Neural cell (in vitro differentiated cells): ENCODE measurements at regions not wholly inside any gene's neighbourhood (a gene's known extent, or its start where the extent isn't known, plus 50 kb on each side); places are given as distances from the start of the nearest gene placed in this dataset.

Experiments
- H2AFZ ChIP-seq: fragments of 200-600, 300-800 bp; sonication (generic), shearing (Covaris generic); 2 replicates; pipeline ENCODE4 v1.6.0; 2014; ENCODE audit warnings: low read depth, mild to moderate bottlenecking, antibody characterized with exemption, low read length, moderate library complexity
- H3F3A ChIP-seq: fragments of 200-600 bp; shearing (Covaris generic); 2 replicates; pipeline ENCODE4 v1.6.1; 2016; ENCODE audit warnings: mild to moderate bottlenecking, moderate library complexity, mixed read lengths, antibody characterized with exemption, low read length; ENCODE audit not compliant: insufficient read depth, poor library complexity, severe bottlenecking
- H3K27ac ChIP-seq: fragments of 200-600, 300-800 bp; sonication (generic), shearing (Covaris generic); 2 replicates; pipeline ENCODE4 v1.5.1; 2014; ENCODE audit warnings: mild to moderate bottlenecking, low read length, moderate library complexity
- H3K27me3 ChIP-seq: fragments of 300-800, 200-600 bp; sonication (generic), shearing (Covaris generic); 2 replicates; pipeline ENCODE4 v1.6.0; 2014; ENCODE audit warnings: mild to moderate bottlenecking, low read depth, low read length, moderate library complexity; ENCODE audit not compliant: insufficient read depth
- H3K36me3 ChIP-seq: fragments of 300-800, 200-600 bp; sonication (generic), shearing (Covaris generic); 2 replicates; pipeline ENCODE4 v1.5.1; 2014; ENCODE audit warnings: mild to moderate bottlenecking, antibody characterized with exemption, low read length, moderate library complexity; ENCODE audit not compliant: insufficient read depth
- H3K4me2 ChIP-seq: fragments of 300-800, 200-600 bp; sonication (generic), shearing (Covaris generic); 2 replicates; pipeline ENCODE4 v1.6.0; 2014; ENCODE audit warnings: mild to moderate bottlenecking, low read length
- H3K4me3 ChIP-seq: fragments of 300-800, 200-600 bp; sonication (generic), shearing (Covaris generic); 2 replicates; pipeline ENCODE4 v1.5.1; 2014; ENCODE audit warnings: mild to moderate bottlenecking, low read length, moderate library complexity
- H3K79me2 ChIP-seq: fragments of 200-600 bp; shearing (Covaris generic); replicated peaks from 2 replicates; pipeline ENCODE4 v1.6.0; 2014; ENCODE audit warnings: mild to moderate bottlenecking, low read length, moderate library complexity; ENCODE audit not compliant: insufficient read depth
- H3K9ac ChIP-seq: fragments of 300-800, 200-600 bp; sonication (generic), shearing (Covaris generic); 2 replicates; pipeline ENCODE4 v1.6.1; 2016; ENCODE audit warnings: mild to moderate bottlenecking, low read length, mixed read lengths
- H3K9me2 ChIP-seq: fragments of 200-600 bp; shearing (Covaris generic); 2 replicates; pipeline ENCODE4 v1.6.1; 2016; ENCODE audit warnings: mild to moderate bottlenecking, low read length, mixed read lengths; ENCODE audit not compliant: insufficient read depth
- H3K9me3 ChIP-seq: fragments of 200-600, 300-800 bp; sonication (generic), shearing (Covaris generic); 2 replicates; pipeline ENCODE4 v1.6.1; 2016; ENCODE audit warnings: mild to moderate bottlenecking, mixed run types, low read length, moderate library complexity, mixed read lengths
- H4K20me1 ChIP-seq: fragments of 200-600 bp; shearing (Covaris generic); 2 replicates; pipeline ENCODE4 v1.6.1; 2016; ENCODE audit warnings: mild to moderate bottlenecking, mixed run types; ENCODE audit not compliant: insufficient read depth
- EP300 ChIP-seq: fragments of 450-650 bp; conservative IDR thresholded peaks from 2 replicates; pipeline ENCODE4 v1.6.1; 2014; ENCODE audit warnings: antibody characterized with exemption, mild to moderate bottlenecking, moderate library complexity; ENCODE audit not compliant: poor library complexity, severe bottlenecking
- EZH2 ChIP-seq: fragments of 200-600, 300-800 bp; shearing (Covaris generic), sonication (generic); IDR thresholded peaks from 2 replicates; pipeline ENCODE4 v1.6.1; 2014; ENCODE audit warnings: antibody characterized with exemption, low read length, borderline replicate concordance, mild to moderate bottlenecking; ENCODE audit not compliant: insufficient read depth, poor library complexity, severe bottlenecking
- MXI1 ChIP-seq: fragments of 450-650 bp; conservative IDR thresholded peaks from 2 replicates; pipeline ENCODE4 v1.6.1; 2014; ENCODE audit warnings: antibody characterized with exemption, mild to moderate bottlenecking; ENCODE audit not compliant: poor library complexity, severe bottlenecking
- POLR2AphosphoS5 ChIP-seq: IDR thresholded peaks from 2 replicates; pipeline ENCODE4 v1.6.1; 2012
- RAD21 ChIP-seq: fragments of 450-650 bp; conservative IDR thresholded peaks from 2 replicates; pipeline ENCODE4 v1.6.1; 2014; ENCODE audit warnings: antibody characterized with exemption, mild to moderate bottlenecking, moderate library complexity
- SMC3 ChIP-seq: fragments of 450-650 bp; conservative IDR thresholded peaks from 2 replicates; pipeline ENCODE4 v1.6.1; 2014; ENCODE audit warnings: antibody characterized with exemption, mild to moderate bottlenecking, moderate library complexity; ENCODE audit not compliant: poor library complexity
- TAF1 ChIP-seq: IDR thresholded peaks from 2 replicates; pipeline ENCODE4 v1.6.1; 2012; ENCODE audit warnings: low read depth
- TF ChIP-seq, protein P1 (sequence below): IDR thresholded peaks from 2 replicates; pipeline ENCODE4 v1.6.1; 2012; ENCODE audit warnings: borderline replicate concordance
- TF ChIP-seq, protein P2 (sequence below): fragments of 450-650 bp; IDR thresholded peaks from 2 replicates; pipeline ENCODE4 v1.5.1; 2014; ENCODE audit warnings: antibody characterized with exemption, mild to moderate bottlenecking, moderate library complexity; ENCODE audit not compliant: poor library complexity, severe bottlenecking

DNA sequence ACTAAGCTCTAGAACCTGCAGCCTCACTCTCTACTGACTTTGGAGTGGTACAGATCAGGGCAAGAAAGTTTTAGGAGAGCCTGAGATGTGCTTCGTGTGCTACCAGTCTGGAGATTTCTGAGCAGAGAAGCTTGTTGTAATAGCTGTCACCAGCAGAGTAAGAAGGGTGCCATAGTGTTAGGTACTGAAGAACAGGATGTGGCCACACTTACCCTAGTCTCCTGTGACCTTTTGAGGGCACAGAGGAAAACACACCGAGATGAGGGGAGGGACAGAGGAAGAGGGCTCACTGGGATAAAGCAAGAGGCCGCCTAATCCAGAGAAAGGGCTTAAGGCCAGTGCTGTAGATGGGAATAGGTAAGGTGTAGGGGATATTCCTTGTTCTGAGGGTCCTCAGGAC, 146.2 kb upstream of the MTPN start:
- Histone ChIP-seq H3F3A (no peaks in the 10 kb centered on the region), H3K9me2 (no peaks in the 10 kb centered on the region), H2AFZ (no peak overlapping the region), H3K36me3 (no peaks in the 10 kb centered on the region), H3K4me2 (no peak overlapping the region), H3K79me2 (no peaks in the 10 kb centered on the region), H3K27ac (no peak overlapping the region), H3K4me3 (no peak overlapping the region), H3K27me3 (no peaks in the 10 kb centered on the region), H4K20me1 (no peaks in the 10 kb centered on the region), H3K9ac (no peak overlapping the region), H3K9me3 (no peaks in the 10 kb centered on the region)
- TF ChIP-seq MXI1, result no peak
- TF ChIP-seq POLR2AphosphoS5, result no peak
- TF ChIP-seq EZH2, result no peak
- no peak for TF ChIP-seq EP300
- TF ChIP-seq, protein P1, sequence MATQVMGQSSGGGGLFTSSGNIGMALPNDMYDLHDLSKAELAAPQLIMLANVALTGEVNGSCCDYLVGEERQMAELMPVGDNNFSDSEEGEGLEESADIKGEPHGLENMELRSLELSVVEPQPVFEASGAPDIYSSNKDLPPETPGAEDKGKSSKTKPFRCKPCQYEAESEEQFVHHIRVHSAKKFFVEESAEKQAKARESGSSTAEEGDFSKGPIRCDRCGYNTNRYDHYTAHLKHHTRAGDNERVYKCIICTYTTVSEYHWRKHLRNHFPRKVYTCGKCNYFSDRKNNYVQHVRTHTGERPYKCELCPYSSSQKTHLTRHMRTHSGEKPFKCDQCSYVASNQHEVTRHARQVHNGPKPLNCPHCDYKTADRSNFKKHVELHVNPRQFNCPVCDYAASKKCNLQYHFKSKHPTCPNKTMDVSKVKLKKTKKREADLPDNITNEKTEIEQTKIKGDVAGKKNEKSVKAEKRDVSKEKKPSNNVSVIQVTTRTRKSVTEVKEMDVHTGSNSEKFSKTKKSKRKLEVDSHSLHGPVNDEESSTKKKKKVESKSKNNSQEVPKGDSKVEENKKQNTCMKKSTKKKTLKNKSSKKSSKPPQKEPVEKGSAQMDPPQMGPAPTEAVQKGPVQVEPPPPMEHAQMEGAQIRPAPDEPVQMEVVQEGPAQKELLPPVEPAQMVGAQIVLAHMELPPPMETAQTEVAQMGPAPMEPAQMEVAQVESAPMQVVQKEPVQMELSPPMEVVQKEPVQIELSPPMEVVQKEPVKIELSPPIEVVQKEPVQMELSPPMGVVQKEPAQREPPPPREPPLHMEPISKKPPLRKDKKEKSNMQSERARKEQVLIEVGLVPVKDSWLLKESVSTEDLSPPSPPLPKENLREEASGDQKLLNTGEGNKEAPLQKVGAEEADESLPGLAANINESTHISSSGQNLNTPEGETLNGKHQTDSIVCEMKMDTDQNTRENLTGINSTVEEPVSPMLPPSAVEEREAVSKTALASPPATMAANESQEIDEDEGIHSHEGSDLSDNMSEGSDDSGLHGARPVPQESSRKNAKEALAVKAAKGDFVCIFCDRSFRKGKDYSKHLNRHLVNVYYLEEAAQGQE, result no peak
- TF ChIP-seq SMC3, result no peak
- no peak for TF ChIP-seq TAF1
- TF ChIP-seq, protein P2, sequence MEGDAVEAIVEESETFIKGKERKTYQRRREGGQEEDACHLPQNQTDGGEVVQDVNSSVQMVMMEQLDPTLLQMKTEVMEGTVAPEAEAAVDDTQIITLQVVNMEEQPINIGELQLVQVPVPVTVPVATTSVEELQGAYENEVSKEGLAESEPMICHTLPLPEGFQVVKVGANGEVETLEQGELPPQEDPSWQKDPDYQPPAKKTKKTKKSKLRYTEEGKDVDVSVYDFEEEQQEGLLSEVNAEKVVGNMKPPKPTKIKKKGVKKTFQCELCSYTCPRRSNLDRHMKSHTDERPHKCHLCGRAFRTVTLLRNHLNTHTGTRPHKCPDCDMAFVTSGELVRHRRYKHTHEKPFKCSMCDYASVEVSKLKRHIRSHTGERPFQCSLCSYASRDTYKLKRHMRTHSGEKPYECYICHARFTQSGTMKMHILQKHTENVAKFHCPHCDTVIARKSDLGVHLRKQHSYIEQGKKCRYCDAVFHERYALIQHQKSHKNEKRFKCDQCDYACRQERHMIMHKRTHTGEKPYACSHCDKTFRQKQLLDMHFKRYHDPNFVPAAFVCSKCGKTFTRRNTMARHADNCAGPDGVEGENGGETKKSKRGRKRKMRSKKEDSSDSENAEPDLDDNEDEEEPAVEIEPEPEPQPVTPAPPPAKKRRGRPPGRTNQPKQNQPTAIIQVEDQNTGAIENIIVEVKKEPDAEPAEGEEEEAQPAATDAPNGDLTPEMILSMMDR, result no peak
- TF ChIP-seq RAD21, result no peak

DNA sequence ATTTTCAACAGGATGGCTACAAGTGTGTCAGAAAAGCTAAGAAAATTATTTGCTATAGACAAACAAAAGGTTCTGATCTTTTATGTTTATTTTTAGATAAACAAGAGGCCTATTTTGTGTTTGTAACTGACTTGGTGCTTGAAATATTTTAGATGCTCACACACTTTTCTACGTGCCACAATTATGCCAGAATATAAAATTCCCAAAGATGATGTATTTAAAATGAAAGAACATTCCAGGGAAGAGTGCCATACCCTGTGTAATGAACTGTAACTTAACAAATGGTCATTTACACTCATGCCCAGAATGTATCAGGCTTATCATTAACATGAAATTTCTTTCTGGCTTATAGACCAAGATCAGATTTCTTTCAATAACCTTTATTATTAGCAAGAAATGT, 144.9 kb upstream of the MTPN start:
- TF ChIP-seq EZH2 (no peak), RAD21 (no peak), POLR2AphosphoS5 (no peak), SMC3 (no peak), MXI1 (no peak), EP300 (no peak), TAF1 (no peak)
- TF ChIP-seq, protein P2, result no peak
- TF ChIP-seq, protein P1, result no peak
- Histone ChIP-seq H3K36me3 (no peaks in the 10 kb centered on the region), H3K9me2 (no peaks in the 10 kb centered on the region), H2AFZ (no peak overlapping the region), H3K27me3 (no peaks in the 10 kb centered on the region), H3K79me2 (no peaks in the 10 kb centered on the region), H3K27ac (no peak overlapping the region), H3K4me3 (no peak overlapping the region), H3K9me3 (no peaks in the 10 kb centered on the region), H3K4me2 (no peak overlapping the region), H3K9ac (no peak overlapping the region), H4K20me1 (no peaks in the 10 kb centered on the region), H3F3A (no peaks in the 10 kb centered on the region)
